Ascending aorta (tissue), 2 donors: ENCODE measurements at regions not wholly inside any gene's neighbourhood (a gene's known extent, or its start where the extent isn't known, plus 50 kb on each side); places are given as distances from the start of the nearest gene placed in this dataset.

Source experiments
- DNase-seq, 2 donors: peaks; one replicate each; pipeline ENCODE4 v3.0.0-alpha.2; 2019; ENCODE audit warnings: low spot score in 2 of 2
- H3K27ac ChIP-seq, 2 donors: fragments of 200-600 bp; sonication (generic); one replicate each; pipeline ENCODE4 v1.5.1; 2016 to 2017; ENCODE audit warnings: mild to moderate bottlenecking in 1 of 2
- H3K27me3 ChIP-seq: fragments of 200-600 bp; sonication (generic); one replicate; pipeline ENCODE4 v1.5.1; 2017
- H3K36me3 ChIP-seq, 2 donors: fragments of 200-600 bp; sonication (generic); one replicate each; pipeline ENCODE4 v1.5.1; 2016
- H3K4me1 ChIP-seq, 2 donors: fragments of 200-600 bp; sonication (generic); one replicate each; pipeline ENCODE4 v1.5.1; 2016 to 2017; ENCODE audit warnings: mild to moderate bottlenecking in 1 of 2
- H3K4me3 ChIP-seq, 2 donors: fragments of 200-600 bp; sonication (generic); one replicate each; pipeline ENCODE4 v1.5.1; 2016 to 2017; ENCODE audit warnings: mild to moderate bottlenecking in 1 of 2
- H3K9me3 ChIP-seq, 2 donors: fragments of 200-600 bp; sonication (generic); one replicate each; pipeline ENCODE4 v1.5.1; 2016
- CTCF ChIP-seq, 3 experiments: fragments of 200-600 bp in 2 of 3; fragments of 450-650 bp in 1 of 3; sonication (generic) in 2 of 3; IDR thresholded peaks; one replicate each; pipeline ENCODE4 v1.5.1; 2016 to 2019; ENCODE audit warnings: antibody characterized with exemption in 3 of 3, mild to moderate bottlenecking in 1 of 3, moderate library complexity in 1 of 3
- intact Hi-C: fragments of 100-400 bp; cut with DNase I; formaldehyde crosslinking; loops from one replicate; pipeline ENCODE4 v1.15.1; 2023

- Histone ChIP-seq H3K27ac (no peak overlapping the region), H3K4me1 (no peaks in the 10 kb centered on the region), H3K27me3 (no peaks in the 10 kb centered on the region), H3K36me3 (no peaks in the 10 kb centered on the region), H3K4me3 (no peak overlapping the region), H3K9me3 (no peaks in the 10 kb centered on the region)
- intact Hi-C loops: no loop called here
- no peak for TF ChIP-seq CTCF (IDR thresholded peaks at IDR 0.05)
- no peak for DNase-seq
Observed at GRCh38 chr4:182089326-182089725, 153.9 kb upstream of the TENM3 start.

- Histone ChIP-seq H3K4me1 (no peaks in the 10 kb centered on the region), H3K36me3 (no peaks in the 10 kb centered on the region), H3K27ac (no peak overlapping the region), H3K9me3 (no peaks in the 10 kb centered on the region), H3K4me3 (no peak overlapping the region), H3K27me3 (no peaks in the 10 kb centered on the region)
- intact Hi-C loops: no loop called here
- DNase-seq: no peak
- TF ChIP-seq CTCF (IDR thresholded peaks at IDR 0.05): no peak
Observed at GRCh38 chr4:182090186-182090585, 153.0 kb upstream of the TENM3 start.

GRCh38 chr4:182091128-182091527, 152.1 kb upstream of the TENM3 start:
- Histone ChIP-seq H3K4me1 (no peaks in the 10 kb centered on the region), H3K27me3 (no peaks in the 10 kb centered on the region), H3K4me3 (no peak overlapping the region), H3K9me3 (no peaks in the 10 kb centered on the region), H3K36me3 (no peaks in the 10 kb centered on the region), H3K27ac (no peak overlapping the region)
- TF ChIP-seq CTCF (IDR thresholded peaks at IDR 0.05): no peak
- intact Hi-C loops: no loop called here
- DNase-seq: no peak

GRCh38 chr4:182093431-182093831, 149.8 kb upstream of the TENM3 start:
- no peak for TF ChIP-seq CTCF (IDR thresholded peaks at IDR 0.05)
- no peak overlapping the region for H3K27ac ChIP-seq
- no peak overlapping the region for H3K4me3 ChIP-seq
- intact Hi-C loops: no loop called here
- H3K36me3 ChIP-seq: no peaks in the 10 kb centered on the region
- H3K4me1 ChIP-seq: no peaks in the 10 kb centered on the region
- no peaks in the 10 kb centered on the region for H3K27me3 ChIP-seq
- DNase-seq: no peak
- no peaks in the 10 kb centered on the region for H3K9me3 ChIP-seq

GRCh38 chr4:182093935-182094334, 149.3 kb upstream of the TENM3 start:
- no peaks in the 10 kb centered on the region for H3K4me1 ChIP-seq
- H3K27ac ChIP-seq: no peak overlapping the region
- TF ChIP-seq CTCF (IDR thresholded peaks at IDR 0.05): no peak
- no peak for DNase-seq
- no peaks in the 10 kb centered on the region for H3K36me3 ChIP-seq
- no peak overlapping the region for H3K4me3 ChIP-seq
- intact Hi-C loops: no loop called here
- no peaks in the 10 kb centered on the region for H3K9me3 ChIP-seq
- no peaks in the 10 kb centered on the region for H3K27me3 ChIP-seq

GRCh38 chr4:182101618-182102017, 141.6 kb upstream of the TENM3 start:
- no peaks in the 10 kb centered on the region for H3K27me3 ChIP-seq
- no peak overlapping the region for H3K4me3 ChIP-seq
- TF ChIP-seq CTCF (IDR thresholded peaks at IDR 0.05): no peak
- no peaks in the 10 kb centered on the region for H3K36me3 ChIP-seq
- intact Hi-C loops: no loop called here
- H3K4me1 ChIP-seq: no peaks in the 10 kb centered on the region
- no peak overlapping the region for H3K27ac ChIP-seq
- no peaks in the 10 kb centered on the region for H3K9me3 ChIP-seq
- DNase-seq: no peak
